Activated T-helper 1 cell treated with anti-CD3 and anti-CD28 coated beads, Interleukin-2, amount 50 U/mL, for 16 hours (primary cell): ENCODE measurements at regions not wholly inside any gene's neighbourhood (a gene's known extent, or its start where the extent isn't known, plus 50 kb on each side); places are given as distances from the start of the nearest gene placed in this dataset.

Experiments used
- DNase-seq, 2 donors: peaks; one replicate each; pipeline ENCODE4 v3.0.0-alpha.2; 2020; ENCODE audit warnings: low read depth in 1 of 2, low spot score in 1 of 2

DNA sequence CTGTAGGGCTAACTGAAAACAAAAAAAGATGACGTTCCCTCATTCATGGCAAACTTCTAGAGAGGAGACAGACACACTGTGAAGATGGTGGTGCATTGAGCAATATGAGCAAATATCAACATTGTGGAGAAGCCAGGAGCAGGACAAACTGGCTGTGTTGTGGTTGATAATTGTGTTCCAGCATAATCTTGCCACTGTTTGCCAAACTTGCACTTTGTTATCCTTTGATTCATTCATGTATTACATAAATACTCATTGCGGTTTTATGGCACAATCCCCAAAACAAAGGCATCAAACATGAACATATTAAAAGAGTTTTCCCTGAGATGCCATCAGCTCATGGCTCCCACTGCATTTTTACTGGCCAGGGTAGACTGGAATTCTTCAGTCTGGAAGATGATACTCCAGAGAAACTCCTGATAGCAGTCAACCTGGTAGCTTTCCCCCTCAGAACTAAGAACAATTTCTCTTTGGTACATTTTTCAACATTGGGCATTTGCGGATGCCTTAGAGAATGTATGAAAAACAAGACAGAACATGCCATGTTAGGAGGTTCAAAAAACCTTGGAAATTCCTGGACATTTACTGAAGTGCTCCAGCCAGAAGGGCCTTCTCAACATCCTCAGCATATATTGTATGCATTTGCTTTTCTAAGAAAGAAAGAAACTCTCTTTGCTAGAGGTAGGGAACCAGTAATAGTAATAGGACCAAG is 487.4 kb upstream of the CELF4 start:
- DNase-seq = no peak

DNA sequence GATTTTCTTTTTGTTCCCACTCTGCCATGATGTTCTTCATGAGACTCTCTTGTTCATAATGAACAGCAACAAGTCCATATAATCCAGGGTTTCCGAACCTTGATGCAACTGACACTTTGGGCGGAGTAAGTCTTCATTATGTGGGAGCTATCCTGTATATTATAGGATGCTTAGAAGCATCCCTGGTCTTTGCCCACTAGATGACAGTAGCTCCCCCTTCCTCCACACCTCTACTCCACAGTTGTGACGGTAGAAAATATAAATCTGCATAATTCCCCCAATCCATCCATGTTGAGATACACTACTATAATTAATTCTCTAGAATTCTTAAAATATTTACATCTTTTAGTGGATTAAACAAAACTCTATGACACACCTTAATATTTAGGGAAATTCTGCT is 482.2 kb upstream of the CELF4 start:
- no peak for DNase-seq

DNA sequence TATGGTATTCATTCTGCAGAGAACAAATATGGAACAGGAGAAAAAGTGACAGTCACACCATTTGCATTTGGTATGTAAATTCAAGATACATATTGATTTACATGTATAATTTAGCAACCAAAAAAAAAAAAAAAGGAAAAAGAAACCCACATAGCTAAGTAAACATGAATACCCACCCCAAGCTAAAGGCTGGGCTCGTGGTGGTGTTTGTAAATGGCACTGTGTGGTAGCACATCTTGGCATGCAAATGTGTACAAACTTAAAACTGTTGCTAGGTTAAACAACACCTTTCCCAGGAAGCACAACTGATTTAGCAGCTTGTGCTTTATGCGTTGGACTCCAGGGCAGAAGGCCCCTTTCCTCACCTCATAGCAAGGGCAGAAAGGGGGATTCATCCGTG is 481.1 kb upstream of the CELF4 start:
- no peak for DNase-seq

DNA sequence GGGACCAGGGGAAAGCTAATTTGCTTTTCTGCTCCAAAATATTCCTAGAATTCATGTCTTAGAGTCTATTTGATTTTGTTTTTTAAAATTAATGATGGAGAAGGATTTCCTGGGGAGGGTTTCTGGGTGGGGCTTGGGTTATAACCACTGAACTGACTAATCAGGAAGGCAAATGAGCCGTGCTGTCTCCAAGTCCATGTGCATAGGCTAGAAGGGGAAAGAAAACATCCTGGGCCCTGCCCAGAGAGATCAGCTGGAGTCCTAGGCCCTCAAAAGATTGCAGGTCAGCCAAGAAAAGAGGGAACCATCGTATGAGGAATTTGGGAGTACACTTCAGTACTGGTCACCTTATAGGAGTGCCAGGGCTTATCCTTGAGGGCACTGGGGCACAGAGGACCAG is 480.2 kb upstream of the CELF4 start:
- no peak for DNase-seq

DNA sequence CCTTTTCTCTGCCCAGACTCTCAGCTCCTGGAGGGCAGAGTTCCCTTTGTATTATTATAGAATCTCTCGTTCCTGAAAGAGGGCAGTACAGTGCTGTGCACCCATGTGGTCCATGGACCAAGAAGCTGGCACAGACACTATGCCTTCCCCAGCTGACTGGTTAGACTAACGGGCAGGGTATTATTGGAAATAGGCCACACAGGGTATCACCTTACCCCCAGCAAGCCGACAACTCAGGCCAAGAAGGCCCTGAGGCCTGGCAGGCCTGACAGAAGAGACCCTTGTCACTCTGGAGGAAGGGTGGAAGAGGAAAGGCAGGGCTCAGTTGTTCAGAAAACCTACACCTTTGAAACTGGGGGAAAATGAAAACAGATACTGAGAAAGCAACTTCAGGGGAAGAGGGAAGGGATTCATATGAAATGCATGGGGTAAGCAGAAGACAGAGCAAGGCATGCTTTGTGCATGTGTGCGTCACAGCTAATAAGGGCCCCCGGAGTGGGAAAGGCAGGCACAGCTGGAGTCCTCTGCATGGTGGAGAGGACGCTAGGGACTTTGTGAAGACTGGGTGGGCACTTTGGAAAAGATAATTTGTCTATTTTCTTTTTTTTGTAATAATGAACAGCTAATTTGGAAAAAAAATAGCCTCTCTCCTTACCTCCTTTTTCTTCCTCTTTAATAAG is 476.8 kb upstream of the CELF4 start:
- no peak for DNase-seq

DNA sequence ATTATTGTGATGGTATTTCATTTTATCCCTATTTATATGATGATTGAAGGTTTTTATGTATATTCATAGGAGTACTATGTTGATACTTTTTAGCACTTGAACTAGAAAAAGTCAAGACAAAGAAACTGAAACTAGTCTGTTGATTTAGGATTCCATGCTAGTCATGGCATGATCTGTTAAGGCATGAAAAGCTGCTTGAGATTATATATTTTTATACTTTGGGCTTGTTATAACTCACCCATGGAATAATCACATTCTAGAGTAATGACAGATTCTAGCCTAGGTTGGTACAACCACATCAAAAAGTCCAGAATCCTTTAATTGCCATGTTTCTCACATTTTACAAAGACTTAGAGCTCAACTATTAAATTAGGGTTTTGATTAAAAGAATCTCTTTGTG is 472.6 kb upstream of the CELF4 start:
- no peak for DNase-seq

DNA sequence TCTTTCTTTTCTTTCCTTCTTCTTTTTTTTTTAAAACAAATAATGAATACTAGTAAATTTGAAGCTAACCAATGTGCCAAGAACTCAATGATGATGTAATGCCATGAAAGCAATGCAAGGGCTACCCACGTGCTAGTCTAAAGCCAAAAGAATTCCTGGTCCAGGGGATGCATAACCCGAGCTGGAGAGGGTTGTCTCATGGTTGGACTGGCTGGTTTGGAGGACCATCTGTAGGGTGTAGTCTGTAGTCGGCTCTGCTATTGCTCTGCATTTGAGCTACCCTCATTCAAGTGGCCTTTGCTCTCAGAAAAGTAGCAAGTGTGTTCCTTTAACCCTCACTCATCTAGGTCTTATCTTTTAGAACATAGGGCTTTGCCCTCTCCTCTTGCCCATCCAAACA is 469.6 kb upstream of the CELF4 start:
- DNase-seq = no peak

DNA sequence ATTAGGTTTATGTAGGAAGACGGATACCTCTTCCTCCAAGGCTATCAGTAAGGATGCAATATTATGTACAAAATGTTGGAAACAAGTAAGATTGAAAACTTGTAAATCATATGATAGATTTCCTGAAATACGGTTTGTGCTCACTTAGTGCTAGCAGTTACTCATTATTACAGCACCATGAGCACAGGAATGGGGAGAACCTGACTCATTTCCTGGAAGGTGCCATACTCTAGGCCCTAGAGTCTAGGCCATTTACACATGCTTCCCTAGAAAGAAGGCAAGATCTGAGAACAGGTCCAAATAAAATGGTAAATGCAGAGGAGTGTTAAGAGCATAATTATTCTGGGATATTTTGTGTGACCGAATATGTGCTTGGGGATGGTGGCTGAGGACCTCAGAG is 467.7 kb upstream of the CELF4 start:
- no peak for DNase-seq

DNA sequence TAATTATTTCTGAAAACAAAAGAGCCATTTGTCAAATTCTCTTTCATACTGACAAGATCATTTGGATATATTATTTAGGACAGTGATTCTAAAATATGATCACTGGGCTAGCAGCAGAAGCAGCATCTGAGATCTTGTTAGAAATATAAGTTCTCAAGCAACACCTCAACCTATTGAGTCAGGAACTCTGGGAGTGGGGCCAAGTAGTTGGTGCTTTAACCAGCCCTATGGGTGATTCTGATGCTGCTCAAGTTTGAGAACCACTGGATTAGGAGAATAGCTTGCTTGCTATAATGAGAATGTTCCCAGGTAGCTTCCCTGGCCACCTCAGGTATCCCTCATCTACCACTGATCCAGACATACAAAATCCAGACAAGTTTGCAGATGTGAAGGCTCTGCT is 466.9 kb upstream of the CELF4 start:
- DNase-seq = no peak

DNA sequence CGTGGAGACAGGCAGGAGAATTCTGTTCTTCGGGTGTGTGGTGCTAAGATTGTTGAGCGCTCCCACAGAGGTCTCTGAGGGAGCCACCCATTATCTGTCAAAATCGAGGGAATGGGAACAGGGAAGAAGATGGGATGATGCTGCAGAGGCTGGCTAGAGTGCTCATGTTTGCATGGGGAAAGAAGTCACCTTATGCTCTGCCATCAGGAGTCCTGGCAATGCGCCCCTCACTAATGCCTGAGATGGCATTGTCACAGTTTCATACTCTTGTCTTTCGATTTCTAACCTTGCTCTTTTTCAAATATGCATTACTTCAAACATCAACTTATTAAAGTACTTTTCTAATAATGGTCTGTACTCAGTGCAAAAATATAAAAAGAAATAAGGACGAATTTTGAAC is 463.3 kb upstream of the CELF4 start:
- no peak for DNase-seq

DNA sequence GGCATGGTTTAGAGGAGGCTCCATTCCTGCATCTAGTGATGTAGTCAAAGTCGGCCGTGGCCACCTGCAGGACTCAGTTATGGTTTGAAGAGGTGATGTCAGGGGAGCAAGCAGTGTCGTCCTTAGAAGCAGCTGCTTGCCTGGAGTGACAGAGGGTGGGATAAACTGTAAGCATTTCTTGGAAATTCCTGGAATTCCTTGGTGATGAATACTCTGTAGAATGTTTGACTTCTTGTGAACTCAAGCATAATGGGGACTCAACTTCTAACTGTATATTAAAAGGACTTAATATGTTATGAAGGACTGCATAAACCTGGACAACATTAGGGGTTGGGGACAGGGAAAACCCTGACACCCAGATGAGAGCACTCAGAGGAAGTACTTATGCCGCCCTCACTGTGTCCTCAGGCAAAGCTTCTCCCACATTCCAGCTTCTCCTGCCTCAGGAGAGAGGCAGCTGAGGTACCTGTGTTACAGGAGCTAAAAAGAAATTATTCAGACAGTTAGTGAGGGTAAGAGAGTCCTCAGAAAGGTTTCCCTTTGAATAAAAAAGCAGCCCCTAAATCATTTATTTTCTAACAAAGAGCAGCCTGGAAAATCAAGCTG is 459.9 kb upstream of the CELF4 start:
- DNase-seq = no peak

DNA sequence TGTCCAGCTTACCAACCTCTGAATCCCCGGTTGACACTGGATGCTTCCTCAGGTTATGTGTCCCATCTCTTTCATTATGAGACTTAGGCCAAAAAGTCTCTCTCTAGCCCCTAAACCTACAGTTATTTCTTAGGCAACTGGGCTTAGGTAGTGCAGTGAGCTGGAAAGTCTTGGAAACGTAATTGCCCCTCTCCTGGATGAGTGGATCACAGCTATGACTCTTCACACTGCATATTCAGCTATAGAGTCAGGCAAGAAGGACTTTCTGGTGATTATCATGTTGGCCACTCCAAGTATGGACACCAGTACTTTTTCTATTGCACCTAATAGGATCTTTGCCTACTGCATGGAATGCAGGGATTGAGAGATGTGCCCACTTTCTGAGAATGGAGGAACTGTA is 458.3 kb upstream of the CELF4 start:
- no peak for DNase-seq

DNA sequence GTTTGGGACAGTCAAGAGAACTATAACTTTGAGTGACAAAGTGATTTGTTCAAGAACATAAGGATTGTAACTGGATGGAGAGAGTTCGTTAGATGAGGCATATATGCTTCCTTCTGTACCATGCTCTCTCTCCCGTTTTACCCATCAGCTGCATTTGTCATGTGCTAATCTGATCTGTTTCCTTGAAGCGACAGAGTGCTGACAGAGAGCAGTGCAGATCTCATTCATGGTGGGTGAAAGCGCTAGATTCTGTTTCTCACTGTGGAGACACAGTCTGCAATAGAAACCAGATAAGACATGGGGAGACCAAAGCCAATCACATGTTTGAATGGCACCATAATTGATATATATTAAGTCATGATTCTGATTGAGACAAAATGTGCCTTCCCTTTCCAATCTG is 456.6 kb upstream of the CELF4 start:
- no peak for DNase-seq

DNA sequence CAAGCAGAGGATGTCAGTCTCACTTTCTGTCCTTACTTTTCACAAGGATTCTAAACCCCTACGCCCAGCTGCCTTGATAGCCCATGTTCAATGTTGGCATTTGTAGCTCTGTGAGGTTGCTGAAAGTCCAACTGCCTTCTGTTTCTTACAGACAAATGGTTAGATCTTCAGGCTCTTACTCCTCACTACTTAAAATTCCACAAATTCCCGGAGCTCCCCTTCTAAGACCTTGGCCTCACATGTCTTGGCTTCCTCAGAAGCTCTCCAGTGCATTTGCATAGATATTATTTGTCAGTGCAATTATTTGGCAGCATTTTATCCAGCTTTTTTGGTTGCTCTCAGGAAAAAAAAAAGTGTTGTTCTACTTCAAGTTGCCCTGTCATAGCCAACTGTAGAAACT is 453.7 kb upstream of the CELF4 start:
- no peak for DNase-seq

DNA sequence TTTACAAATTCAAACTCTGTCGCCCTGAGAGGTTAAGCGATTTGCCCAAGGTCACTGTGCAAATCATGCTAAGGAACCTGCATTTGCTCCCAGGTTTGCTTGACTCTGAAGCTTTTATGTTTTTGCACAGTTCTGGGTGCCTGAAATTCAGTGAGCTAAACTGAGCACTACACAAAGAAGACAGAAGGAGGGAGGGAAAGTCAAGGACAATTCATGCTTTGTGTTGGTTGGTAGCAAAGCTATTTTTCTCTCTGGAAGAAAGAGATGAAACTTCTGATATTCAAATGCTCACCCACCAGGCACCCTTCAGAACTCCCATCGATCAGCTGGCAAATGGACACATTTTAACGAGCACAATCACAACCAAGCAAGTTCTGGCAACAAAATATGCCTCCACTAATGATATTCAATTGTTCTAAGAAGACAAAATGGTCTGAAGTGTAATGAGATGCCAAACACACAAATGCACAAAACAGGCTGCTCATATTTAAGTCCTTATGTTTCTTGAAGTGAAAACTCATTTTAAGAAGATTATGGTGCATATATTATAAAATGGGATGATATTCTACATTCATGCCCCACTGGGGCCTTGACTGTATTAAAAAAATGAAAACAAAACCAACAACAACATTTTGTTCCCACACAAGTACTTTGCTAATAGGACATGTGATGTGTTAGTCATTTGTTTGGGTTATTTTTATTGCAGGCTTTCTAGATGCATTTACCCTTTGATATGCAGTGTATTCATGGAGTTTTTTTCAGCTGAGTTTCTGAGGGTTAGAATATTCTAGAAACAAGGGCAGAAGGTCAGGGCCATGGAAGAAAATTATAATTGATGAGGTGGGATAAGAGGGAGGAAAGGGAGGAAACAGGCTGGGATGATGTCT is 445.6 kb upstream of the CELF4 start:
- DNase-seq = no peak

DNA sequence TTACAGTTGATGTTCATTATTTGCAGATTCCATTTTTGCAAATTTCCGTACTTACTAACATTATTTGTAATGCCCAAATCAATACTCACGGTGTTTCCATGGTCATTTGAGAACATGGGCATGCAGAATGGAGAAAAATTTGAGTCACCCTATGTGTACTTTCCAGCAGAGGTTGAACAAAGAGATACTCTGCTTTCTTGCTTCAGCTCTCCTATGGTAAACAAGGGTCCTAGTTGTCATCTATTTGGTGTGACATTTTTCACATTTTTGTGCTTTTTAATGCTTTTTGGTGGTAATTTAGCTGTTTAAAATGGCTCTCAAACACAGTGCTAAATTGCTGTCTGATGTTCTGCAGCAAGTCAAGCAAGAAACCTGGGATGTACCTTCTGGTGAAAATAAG is 444.4 kb upstream of the CELF4 start:
- no peak for DNase-seq

DNA sequence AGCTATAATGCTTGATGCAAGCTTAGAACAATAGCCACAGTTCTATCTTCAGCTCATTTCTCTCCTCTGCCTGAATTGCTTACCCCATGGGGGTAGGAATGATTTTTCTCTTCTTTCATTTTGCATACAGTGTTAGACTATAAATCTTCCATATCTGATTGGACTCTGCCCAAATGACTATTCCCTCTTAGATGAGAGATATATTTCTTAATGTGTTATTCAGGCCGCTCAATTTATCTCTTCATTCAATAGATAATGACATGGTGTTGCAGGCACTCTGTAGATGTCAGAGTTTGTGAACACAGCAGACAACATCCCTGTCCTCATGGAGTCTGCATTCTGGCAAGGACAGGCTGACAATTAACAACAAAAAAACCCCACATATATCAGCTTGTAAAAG is 443.7 kb upstream of the CELF4 start:
- no peak for DNase-seq

DNA sequence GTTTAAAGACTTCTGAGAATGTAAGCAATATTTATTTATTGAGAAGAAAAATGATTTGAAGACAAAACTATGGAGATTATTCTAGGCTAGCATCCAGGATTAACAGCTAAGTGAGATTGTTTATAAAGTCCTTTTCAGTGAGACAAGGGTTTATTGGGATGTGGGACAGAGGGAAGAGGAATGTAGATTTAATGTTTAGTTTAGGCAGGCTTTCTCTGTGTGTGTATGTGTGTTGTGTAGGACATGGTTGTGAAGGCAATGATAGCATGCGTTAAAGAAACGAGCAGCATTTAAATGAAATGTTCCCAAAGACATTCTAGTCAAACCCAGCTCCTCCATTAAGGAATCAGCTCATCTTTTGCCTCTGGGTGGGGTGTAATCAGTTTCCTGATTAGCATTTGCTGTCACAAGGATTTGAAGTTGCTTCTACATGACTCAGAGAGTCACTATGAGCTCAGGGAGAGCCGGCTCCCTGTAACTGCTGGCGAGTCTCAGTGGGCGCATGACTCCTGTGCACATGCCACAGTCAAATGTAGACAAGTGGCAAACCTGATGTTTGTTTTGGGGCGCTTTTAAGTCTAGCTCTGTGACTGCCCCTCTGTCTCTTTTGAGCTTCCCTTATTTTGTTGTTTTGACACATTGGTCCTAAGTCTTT is 442.2 kb upstream of the CELF4 start:
- DNase-seq = no peak

DNA sequence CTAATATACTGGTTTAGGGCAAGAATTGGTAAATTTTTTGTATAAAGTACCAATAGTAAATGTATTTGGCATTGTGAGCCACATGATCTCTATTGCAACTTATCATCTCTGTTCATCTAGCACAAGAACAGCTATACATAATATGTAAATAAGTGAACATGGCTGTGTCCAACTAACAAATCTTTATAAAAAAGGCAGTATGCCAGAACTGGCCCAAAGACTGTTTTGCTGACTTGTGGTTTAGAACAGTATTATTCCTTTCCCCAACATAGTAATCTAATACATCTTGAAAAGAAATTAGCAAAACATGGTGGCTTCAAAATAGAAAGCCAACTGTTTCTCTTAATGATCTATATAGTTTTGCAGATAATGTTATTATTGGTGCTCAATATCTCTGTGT is 441.4 kb upstream of the CELF4 start:
- DNase-seq = no peak

DNA sequence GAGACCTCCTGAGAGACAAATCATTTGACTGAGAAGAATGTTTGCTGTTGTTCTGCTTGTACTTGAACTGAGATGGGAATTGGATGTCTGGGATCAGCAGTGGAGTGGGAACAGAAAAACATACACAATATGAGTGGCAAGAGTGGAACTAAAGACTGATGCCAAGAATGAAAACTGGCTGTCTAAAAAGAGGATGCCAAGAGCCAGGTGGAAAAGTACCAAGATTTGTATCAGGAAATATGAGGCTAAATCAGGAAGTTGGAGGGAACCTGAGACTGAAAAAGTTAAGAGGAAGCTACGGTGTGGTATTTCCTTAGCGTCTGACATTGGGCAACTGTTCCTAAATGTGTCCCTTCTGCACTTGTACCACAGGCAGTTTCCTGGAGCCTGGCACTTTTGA is 440.9 kb upstream of the CELF4 start:
- no peak for DNase-seq

DNA sequence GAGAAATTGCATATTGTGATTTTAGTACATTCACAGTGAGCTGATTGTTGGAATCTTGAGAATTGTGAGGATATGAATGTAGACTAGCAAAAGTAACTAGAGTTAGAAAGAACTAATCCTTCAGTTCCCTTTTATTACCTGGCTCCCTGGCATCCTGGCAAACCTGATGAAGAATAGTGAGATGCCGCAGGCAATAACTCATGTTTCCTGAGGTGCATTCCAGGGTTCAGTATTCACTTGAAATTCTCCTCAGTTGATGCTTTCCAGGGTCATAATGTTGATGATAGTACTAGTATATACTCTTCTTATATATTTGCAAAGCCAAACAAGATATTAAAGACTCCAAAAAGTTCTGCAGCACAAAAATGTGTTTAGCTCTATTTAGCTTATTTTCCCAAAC is 432.1 kb upstream of the CELF4 start:
- DNase-seq = no peak
